WTC11 (cell line): ENCODE measurements at regions not wholly inside any gene's neighbourhood (a gene's known extent, or its start where the extent isn't known, plus 50 kb on each side); places are given as distances from the start of the nearest gene placed in this dataset.

ENCODE experiments used
- SOX15 ChIP-seq: fragments of 250-450 bp; sonication (Bioruptor Pico); IDR thresholded peaks from 2 replicates; pipeline ENCODE4 v1.9.0; 2021; ENCODE audit warnings: mild to moderate bottlenecking
- TEAD4 ChIP-seq: sonication (generic); formaldehyde crosslinking; IDR thresholded peaks from 2 replicates; pipeline ENCODE4 v1.8.0; 2022; ENCODE audit warnings: mild to moderate bottlenecking, missing genetic modification reagents
- TF ChIP-seq, protein P1 (sequence below): sonication (generic); formaldehyde crosslinking; conservative IDR thresholded peaks from 2 replicates; pipeline ENCODE4 v1.8.1; 2022; ENCODE audit warnings: mild to moderate bottlenecking, missing genetic modification reagents
- TF ChIP-seq, protein P2 (sequence below): sonication (generic); formaldehyde crosslinking; IDR thresholded peaks from 2 replicates; pipeline ENCODE4 v1.8.1; 2023; ENCODE audit warnings: mild to moderate bottlenecking, missing genetic modification reagents

GRCh38 chr6:154648188-154648887, 84.9 kb upstream of the SCAF8 start:
- TF ChIP-seq TEAD4 (CRISPR knock-in tag) (no peak), SOX15 (no peak)
- TF ChIP-seq, protein P1, sequence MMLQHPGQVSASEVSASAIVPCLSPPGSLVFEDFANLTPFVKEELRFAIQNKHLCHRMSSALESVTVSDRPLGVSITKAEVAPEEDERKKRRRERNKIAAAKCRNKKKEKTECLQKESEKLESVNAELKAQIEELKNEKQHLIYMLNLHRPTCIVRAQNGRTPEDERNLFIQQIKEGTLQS (CRISPR knock-in tag), result no peak
- TF ChIP-seq, protein P2, sequence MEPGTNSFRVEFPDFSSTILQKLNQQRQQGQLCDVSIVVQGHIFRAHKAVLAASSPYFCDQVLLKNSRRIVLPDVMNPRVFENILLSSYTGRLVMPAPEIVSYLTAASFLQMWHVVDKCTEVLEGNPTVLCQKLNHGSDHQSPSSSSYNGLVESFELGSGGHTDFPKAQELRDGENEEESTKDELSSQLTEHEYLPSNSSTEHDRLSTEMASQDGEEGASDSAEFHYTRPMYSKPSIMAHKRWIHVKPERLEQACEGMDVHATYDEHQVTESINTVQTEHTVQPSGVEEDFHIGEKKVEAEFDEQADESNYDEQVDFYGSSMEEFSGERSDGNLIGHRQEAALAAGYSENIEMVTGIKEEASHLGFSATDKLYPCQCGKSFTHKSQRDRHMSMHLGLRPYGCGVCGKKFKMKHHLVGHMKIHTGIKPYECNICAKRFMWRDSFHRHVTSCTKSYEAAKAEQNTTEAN (CRISPR knock-in tag), result no peak
